GM23338 (cell line): ENCODE measurements at regions not wholly inside any gene's neighbourhood (a gene's known extent, or its start where the extent isn't known, plus 50 kb on each side); places are given as distances from the start of the nearest gene placed in this dataset.

Source experiments
- ATAC-seq: fragments of 200-7000 bp; cut with Tn5 transposase; 3 replicates; pipeline ENCODE4 v1.9.1; 2020
- DNase-seq: peaks from one replicate; pipeline ENCODE4 v3.0.0-alpha.2; 2015; ENCODE audit warnings: low spot score
- H2AFZ ChIP-seq: fragments of 200-600 bp; sonication (generic); 2 replicates; pipeline ENCODE4 v1.8.0; 2016; ENCODE audit warnings: antibody characterized with exemption, mild to moderate bottlenecking, moderate library complexity
- H3F3A ChIP-seq: fragments of 200-600 bp; sonication (generic); replicated peaks from 2 replicates; pipeline ENCODE4 v1.8.0; 2017; ENCODE audit warnings: antibody characterized with exemption, mixed run types, low read depth
- H3K27ac ChIP-seq: fragments of 200-600 bp; sonication (generic); 2 replicates; pipeline ENCODE4 v1.6.1; 2016; ENCODE audit warnings: low read depth
- H3K27me3 ChIP-seq: fragments of 200-600 bp; sonication (generic); 2 replicates; pipeline ENCODE4 v1.8.0; 2016; ENCODE audit warnings: mild to moderate bottlenecking, mixed run types, moderate library complexity; ENCODE audit not compliant: insufficient read depth
- H3K36me3 ChIP-seq: fragments of 200-600 bp; sonication (generic); 2 replicates; pipeline ENCODE4 v1.8.0; 2016; ENCODE audit warnings: mild to moderate bottlenecking; ENCODE audit not compliant: insufficient read depth
- H3K4me1 ChIP-seq: fragments of 200-600 bp; sonication (generic); 2 replicates; pipeline ENCODE4 v1.8.0; 2016; ENCODE audit warnings: mild to moderate bottlenecking, moderate library complexity; ENCODE audit not compliant: insufficient read depth
- H3K4me2 ChIP-seq: fragments of 200-600 bp; sonication (generic); 2 replicates; pipeline ENCODE4 v1.7.1; 2017; ENCODE audit warnings: mixed run types
- H3K4me3 ChIP-seq: fragments of 200-600 bp; sonication (generic); 2 replicates; pipeline ENCODE4 v1.6.1; 2016; ENCODE audit warnings: mixed run types
- H3K79me2 ChIP-seq: fragments of 200-600 bp; sonication (generic); replicated peaks from 2 replicates; pipeline ENCODE4 v1.8.0; 2017; ENCODE audit warnings: mild to moderate bottlenecking; ENCODE audit not compliant: insufficient read depth
- H3K9me2 ChIP-seq: fragments of 200-600 bp; sonication (generic); 2 replicates; pipeline ENCODE4 v1.8.0; 2017; ENCODE audit not compliant: insufficient read depth
- H4K20me1 ChIP-seq: fragments of 200-600 bp; sonication (generic); replicated peaks from 2 replicates; pipeline ENCODE4 v1.8.0; 2017; ENCODE audit warnings: mild to moderate bottlenecking; ENCODE audit not compliant: insufficient read depth
- H3K27ac Mint-ChIP-seq: 2 replicates; pipeline ENCODE4 v1.8.0; 2020; ENCODE audit warnings: inconsistent platforms, mild to moderate bottlenecking, moderate library complexity, mixed read lengths
- H3K27me3 Mint-ChIP-seq: 3 replicates; pipeline ENCODE4 v1.8.0; 2022; ENCODE audit warnings: low read depth, mild to moderate bottlenecking, moderate library complexity, mixed read lengths, inconsistent platforms; ENCODE audit not compliant: insufficient read depth, poor library complexity
- H3K36me3 Mint-ChIP-seq: 3 replicates; pipeline ENCODE4 v1.8.0; 2021; ENCODE audit warnings: low read depth, mild to moderate bottlenecking, inconsistent platforms, moderate library complexity, mixed read lengths
- H3K4me1 Mint-ChIP-seq: 3 replicates; pipeline ENCODE4 v1.8.0; 2020; ENCODE audit warnings: mild to moderate bottlenecking, inconsistent platforms, mixed read lengths
- H3K4me3 Mint-ChIP-seq: 3 replicates; pipeline ENCODE4 v1.8.0; 2021; ENCODE audit warnings: moderate library complexity, mild to moderate bottlenecking, inconsistent platforms, mixed read lengths
- H3K9me3 Mint-ChIP-seq: 3 replicates; pipeline ENCODE4 v1.8.0; 2020; ENCODE audit warnings: moderate library complexity, mild to moderate bottlenecking, inconsistent platforms, mixed read lengths
- CREB1 ChIP-seq: fragments of 250-450 bp; sonication (Bioruptor Pico); IDR thresholded peaks from 2 replicates; pipeline ENCODE4 v1.5.0; 2020; ENCODE audit warnings: low read depth, mild to moderate bottlenecking, moderate library complexity
- ETS1 ChIP-seq: IDR thresholded peaks from 2 replicates; pipeline ENCODE4 v1.6.1; 2016; ENCODE audit warnings: antibody characterized with exemption
- EZH2 ChIP-seq: fragments of 200-600 bp; sonication (generic); IDR thresholded peaks from one replicate; pipeline ENCODE4 v1.8.0; 2017; ENCODE audit warnings: antibody characterized with exemption, mild to moderate bottlenecking, low read depth; ENCODE audit not compliant: unreplicated experiment
- EZH2phosphoT487 ChIP-seq: fragments of 200-600 bp; sonication (generic); IDR thresholded peaks from one replicate; pipeline ENCODE4 v1.8.1; 2018; ENCODE audit warnings: antibody characterized with exemption; ENCODE audit not compliant: unreplicated experiment
- JUNB ChIP-seq: IDR thresholded peaks from one replicate; pipeline ENCODE4 v1.6.1; 2016; ENCODE audit warnings: antibody characterized with exemption; ENCODE audit not compliant: unreplicated experiment
- NANOG ChIP-seq: IDR thresholded peaks from 2 replicates; pipeline ENCODE4 v1.6.1; 2016; ENCODE audit warnings: antibody characterized with exemption, borderline replicate concordance
- POLR2AphosphoS5 ChIP-seq: IDR thresholded peaks from 2 replicates; pipeline ENCODE4 v1.6.1; 2016; ENCODE audit warnings: antibody characterized with exemption, low read depth
- STAT1 ChIP-seq: IDR thresholded peaks from one replicate; pipeline ENCODE4 v1.6.1; 2016; ENCODE audit warnings: antibody characterized with exemption; ENCODE audit not compliant: unreplicated experiment
- ZNF114 ChIP-seq: fragments of 250-450 bp; sonication (Bioruptor Pico); IDR thresholded peaks from 2 replicates; pipeline ENCODE4 v1.5.0; 2020; ENCODE audit warnings: mild to moderate bottlenecking, moderate library complexity
- ZNF331 ChIP-seq: fragments of 250-450 bp; sonication (Bioruptor Pico); IDR thresholded peaks from 2 replicates; pipeline ENCODE4 v1.5.0; 2020; ENCODE audit warnings: low read depth, mild to moderate bottlenecking, moderate library complexity
- ZNF462 ChIP-seq: fragments of 250-450 bp; sonication (Bioruptor Pico); IDR thresholded peaks from 2 replicates; pipeline ENCODE4 v1.5.0; 2020; ENCODE audit warnings: mild to moderate bottlenecking, moderate library complexity
- TF ChIP-seq, protein P1 (sequence below): IDR thresholded peaks from one replicate; pipeline ENCODE4 v1.6.1; 2018; ENCODE audit warnings: antibody characterized with exemption; ENCODE audit not compliant: unreplicated experiment
- TF ChIP-seq, protein P2 (sequence below), 2 experiments: fragments of 200-600 bp in 1 of 2; sonication (generic) in 1 of 2; conservative IDR thresholded peaks; 2 replicates each; pipeline versions ENCODE4 v1.5.1 to v1.6.1; 2016 to 2017; ENCODE audit warnings: antibody characterized with exemption in 2 of 2, low read depth in 2 of 2, mild to moderate bottlenecking in 2 of 2, moderate library complexity in 1 of 2

DNA sequence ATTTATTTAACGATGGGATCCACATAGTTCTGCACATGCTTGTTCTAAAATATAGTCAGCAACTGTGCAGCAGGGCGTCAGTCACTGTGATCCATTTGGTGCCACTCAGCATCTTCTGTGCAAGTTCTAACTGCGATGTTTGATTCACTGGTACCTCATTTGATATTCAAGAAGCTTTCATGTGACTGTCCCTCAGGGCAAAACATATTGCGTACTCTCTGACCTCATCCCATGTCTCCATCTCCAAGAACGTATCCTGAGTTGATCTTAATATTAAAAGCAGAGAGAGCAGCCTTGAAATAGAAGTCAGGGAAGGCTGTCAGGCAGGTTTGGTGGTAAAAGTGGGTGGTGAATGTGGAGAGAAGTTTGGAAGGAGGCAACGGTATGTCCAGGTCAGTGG is 116.5 kb upstream of the ATP10B start:
- no peaks in the 10 kb centered on the region for H3K79me2 ChIP-seq
- H3F3A ChIP-seq = no peaks in the 10 kb centered on the region
- H3K9me3 Mint-ChIP-seq = no peaks in the 10 kb centered on the region
- H4K20me1 ChIP-seq = no peaks in the 10 kb centered on the region
- no peak overlapping the region for H3K27ac Mint-ChIP-seq
- no peaks in the 10 kb centered on the region for H3K4me1 ChIP-seq
- no peak overlapping the region for H2AFZ ChIP-seq
- no peaks in the 10 kb centered on the region for H3K36me3 ChIP-seq
- H3K4me2 ChIP-seq = no peak overlapping the region
- DNase-seq (no peak), ATAC-seq (no peak)
- no peaks in the 10 kb centered on the region for H3K4me1 Mint-ChIP-seq
- no peak overlapping the region for H3K4me3 Mint-ChIP-seq
- peaks cover 2% of the 10 kb centered on the region for H3K27me3 Mint-ChIP-seq
- no peaks in the 10 kb centered on the region for H3K27me3 ChIP-seq
- H3K27ac ChIP-seq = no peak overlapping the region
- TF ChIP-seq CREB1 (CRISPR knock-in tag) (no peak), POLR2AphosphoS5 (no peak), EZH2 (no peak), ZNF114 (no peak), ETS1 (no peak), ZNF462 (CRISPR knock-in tag) (no peak), NANOG (no peak), STAT1 (no peak), ZNF331 (CRISPR knock-in tag) (no peak), EZH2phosphoT487 (no peak), JUNB (no peak)
- TF ChIP-seq, protein P1, sequence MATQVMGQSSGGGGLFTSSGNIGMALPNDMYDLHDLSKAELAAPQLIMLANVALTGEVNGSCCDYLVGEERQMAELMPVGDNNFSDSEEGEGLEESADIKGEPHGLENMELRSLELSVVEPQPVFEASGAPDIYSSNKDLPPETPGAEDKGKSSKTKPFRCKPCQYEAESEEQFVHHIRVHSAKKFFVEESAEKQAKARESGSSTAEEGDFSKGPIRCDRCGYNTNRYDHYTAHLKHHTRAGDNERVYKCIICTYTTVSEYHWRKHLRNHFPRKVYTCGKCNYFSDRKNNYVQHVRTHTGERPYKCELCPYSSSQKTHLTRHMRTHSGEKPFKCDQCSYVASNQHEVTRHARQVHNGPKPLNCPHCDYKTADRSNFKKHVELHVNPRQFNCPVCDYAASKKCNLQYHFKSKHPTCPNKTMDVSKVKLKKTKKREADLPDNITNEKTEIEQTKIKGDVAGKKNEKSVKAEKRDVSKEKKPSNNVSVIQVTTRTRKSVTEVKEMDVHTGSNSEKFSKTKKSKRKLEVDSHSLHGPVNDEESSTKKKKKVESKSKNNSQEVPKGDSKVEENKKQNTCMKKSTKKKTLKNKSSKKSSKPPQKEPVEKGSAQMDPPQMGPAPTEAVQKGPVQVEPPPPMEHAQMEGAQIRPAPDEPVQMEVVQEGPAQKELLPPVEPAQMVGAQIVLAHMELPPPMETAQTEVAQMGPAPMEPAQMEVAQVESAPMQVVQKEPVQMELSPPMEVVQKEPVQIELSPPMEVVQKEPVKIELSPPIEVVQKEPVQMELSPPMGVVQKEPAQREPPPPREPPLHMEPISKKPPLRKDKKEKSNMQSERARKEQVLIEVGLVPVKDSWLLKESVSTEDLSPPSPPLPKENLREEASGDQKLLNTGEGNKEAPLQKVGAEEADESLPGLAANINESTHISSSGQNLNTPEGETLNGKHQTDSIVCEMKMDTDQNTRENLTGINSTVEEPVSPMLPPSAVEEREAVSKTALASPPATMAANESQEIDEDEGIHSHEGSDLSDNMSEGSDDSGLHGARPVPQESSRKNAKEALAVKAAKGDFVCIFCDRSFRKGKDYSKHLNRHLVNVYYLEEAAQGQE = no peak
- TF ChIP-seq, protein P2, sequence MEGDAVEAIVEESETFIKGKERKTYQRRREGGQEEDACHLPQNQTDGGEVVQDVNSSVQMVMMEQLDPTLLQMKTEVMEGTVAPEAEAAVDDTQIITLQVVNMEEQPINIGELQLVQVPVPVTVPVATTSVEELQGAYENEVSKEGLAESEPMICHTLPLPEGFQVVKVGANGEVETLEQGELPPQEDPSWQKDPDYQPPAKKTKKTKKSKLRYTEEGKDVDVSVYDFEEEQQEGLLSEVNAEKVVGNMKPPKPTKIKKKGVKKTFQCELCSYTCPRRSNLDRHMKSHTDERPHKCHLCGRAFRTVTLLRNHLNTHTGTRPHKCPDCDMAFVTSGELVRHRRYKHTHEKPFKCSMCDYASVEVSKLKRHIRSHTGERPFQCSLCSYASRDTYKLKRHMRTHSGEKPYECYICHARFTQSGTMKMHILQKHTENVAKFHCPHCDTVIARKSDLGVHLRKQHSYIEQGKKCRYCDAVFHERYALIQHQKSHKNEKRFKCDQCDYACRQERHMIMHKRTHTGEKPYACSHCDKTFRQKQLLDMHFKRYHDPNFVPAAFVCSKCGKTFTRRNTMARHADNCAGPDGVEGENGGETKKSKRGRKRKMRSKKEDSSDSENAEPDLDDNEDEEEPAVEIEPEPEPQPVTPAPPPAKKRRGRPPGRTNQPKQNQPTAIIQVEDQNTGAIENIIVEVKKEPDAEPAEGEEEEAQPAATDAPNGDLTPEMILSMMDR (conservative IDR thresholded peaks at IDR 0.05; ENCODE audit: low read depth in 2 of 2) = no peak
- no peak overlapping the region for H3K4me3 ChIP-seq
- no peaks in the 10 kb centered on the region for H3K9me2 ChIP-seq
- no peaks in the 10 kb centered on the region for H3K36me3 Mint-ChIP-seq
